ENCODE measurements at regions not wholly inside any gene's neighbourhood (a gene's known extent, or its start where the extent isn't known, plus 50 kb on each side); places are given as distances from the start of the nearest gene placed in this dataset.
"Not testable (repeated sequence)": the region's sequence is repeated elsewhere in the genome, so short reads cannot be mapped to it uniquely, and the experiment has no call there.

DNA sequence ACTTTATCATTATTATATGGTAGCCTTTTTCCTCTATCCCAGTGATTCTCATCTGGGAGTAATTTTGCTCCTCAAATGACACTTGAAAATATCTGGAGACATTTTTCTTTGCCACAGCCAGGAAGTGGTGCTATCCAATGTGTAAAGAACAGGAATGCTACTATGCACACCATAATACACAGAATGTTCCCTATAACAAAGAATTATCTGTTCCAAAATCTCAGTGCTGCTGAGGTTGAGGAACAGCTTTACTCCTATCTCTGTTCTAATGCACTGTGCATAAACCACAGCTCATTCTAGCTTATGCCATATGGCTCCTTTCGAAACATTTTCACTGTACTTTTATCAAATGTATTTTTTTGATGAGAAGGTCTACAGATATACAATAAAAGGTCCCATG is 1231.2 kb upstream of the CELF4 start:
- no peak for DNase-seq (ENCODE audit: low read depth in 1 of 2, low spot score in 1 of 2)
- no peak overlapping the region for H3K4me3 ChIP-seq
- H3K36me3 ChIP-seq, result no peaks in the 10 kb centered on the region
- no peaks in the 10 kb centered on the region for H3K4me1 ChIP-seq (ENCODE audit: low read depth)
- H3K27ac ChIP-seq, result no peak overlapping the region
- TF ChIP-seq, protein P1, sequence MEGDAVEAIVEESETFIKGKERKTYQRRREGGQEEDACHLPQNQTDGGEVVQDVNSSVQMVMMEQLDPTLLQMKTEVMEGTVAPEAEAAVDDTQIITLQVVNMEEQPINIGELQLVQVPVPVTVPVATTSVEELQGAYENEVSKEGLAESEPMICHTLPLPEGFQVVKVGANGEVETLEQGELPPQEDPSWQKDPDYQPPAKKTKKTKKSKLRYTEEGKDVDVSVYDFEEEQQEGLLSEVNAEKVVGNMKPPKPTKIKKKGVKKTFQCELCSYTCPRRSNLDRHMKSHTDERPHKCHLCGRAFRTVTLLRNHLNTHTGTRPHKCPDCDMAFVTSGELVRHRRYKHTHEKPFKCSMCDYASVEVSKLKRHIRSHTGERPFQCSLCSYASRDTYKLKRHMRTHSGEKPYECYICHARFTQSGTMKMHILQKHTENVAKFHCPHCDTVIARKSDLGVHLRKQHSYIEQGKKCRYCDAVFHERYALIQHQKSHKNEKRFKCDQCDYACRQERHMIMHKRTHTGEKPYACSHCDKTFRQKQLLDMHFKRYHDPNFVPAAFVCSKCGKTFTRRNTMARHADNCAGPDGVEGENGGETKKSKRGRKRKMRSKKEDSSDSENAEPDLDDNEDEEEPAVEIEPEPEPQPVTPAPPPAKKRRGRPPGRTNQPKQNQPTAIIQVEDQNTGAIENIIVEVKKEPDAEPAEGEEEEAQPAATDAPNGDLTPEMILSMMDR (IDR thresholded peaks at IDR 0.05; ENCODE audit: low read depth, low read length), result no peak
- H3K9me3 ChIP-seq (ENCODE audit: low read depth), result no peaks in the 10 kb centered on the region
- no peaks in the 10 kb centered on the region for H3K27me3 ChIP-seq

DNA sequence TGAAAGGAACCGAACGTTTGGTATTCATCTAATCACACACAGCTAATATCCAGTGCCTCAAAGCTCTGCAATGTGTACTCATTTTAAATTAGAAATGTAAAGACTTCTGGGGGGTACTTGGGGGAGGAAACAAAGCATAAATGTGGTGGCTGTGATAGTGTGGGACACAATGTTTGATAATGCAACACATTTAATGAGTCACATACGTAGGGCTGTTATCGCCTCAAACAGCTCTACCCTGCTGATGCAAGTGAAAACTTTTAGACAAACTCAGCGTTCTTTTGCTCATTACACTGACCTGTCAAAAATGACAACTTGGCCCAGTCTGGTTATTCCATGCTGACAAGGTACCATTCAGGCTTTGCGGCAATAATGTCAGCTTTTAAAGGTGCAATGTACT is 1227.1 kb upstream of the CELF4 start:
- H3K4me3 ChIP-seq, result no peak overlapping the region
- TF ChIP-seq, protein P1 (IDR thresholded peaks at IDR 0.05; ENCODE audit: low read depth, low read length), result no peak
- no peak overlapping the region for H3K27ac ChIP-seq
- no peaks in the 10 kb centered on the region for H3K36me3 ChIP-seq
- H3K4me1 ChIP-seq (ENCODE audit: low read depth), result no peaks in the 10 kb centered on the region
- H3K27me3 ChIP-seq, result no peaks in the 10 kb centered on the region
- H3K9me3 ChIP-seq (ENCODE audit: low read depth), result no peaks in the 10 kb centered on the region
- DNase-seq (ENCODE audit: low read depth in 1 of 2, low spot score in 1 of 2), result no peak

DNA sequence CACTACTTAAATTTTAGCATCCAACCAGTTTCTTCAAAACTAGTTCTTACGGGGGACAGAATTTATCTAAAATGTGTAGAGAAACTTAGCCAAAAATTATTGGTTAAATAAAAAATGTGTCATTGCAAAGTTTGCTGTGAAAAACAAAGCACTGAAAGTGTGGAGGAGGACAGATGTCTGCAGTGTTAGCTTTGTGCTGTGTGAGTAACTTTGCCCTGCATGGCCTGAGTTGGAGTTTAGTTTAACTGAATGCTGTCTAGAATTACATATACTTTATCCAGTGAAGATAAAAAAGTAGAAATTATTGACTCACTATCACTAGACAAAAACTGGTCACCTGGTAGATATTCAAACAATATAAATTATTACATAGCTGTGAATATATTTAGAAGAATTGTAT is 1225.2 kb upstream of the CELF4 start:
- TF ChIP-seq, protein P1 (IDR thresholded peaks at IDR 0.05; ENCODE audit: low read depth, low read length), result no peak
- H3K9me3 ChIP-seq (ENCODE audit: low read depth), result no peaks in the 10 kb centered on the region
- no peak overlapping the region for H3K4me3 ChIP-seq
- H3K27me3 ChIP-seq, result no peaks in the 10 kb centered on the region
- no peak overlapping the region for H3K27ac ChIP-seq
- DNase-seq (ENCODE audit: low read depth in 1 of 2, low spot score in 1 of 2), result no peak
- no peaks in the 10 kb centered on the region for H3K4me1 ChIP-seq (ENCODE audit: low read depth)
- H3K36me3 ChIP-seq, result no peaks in the 10 kb centered on the region

DNA sequence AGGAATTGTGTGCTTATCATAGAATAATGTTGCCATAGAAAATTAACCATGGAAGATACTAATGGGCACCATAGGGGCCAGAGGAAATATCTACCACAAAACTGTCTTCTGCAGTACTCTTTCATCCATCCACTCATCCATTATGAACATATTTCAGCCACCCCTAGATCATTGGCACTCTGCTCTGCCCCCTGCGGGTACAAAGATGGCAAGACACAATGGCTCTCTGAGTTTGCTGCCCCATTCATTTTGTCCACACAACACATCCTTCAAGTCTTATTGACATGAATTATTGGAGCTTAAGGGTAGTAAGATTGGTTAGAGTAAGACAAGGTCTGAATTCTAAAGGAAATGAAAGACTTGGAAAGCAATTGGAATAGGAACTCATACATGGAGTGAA is 1224.7 kb upstream of the CELF4 start:
- Histone ChIP-seq H3K36me3 (no peaks in the 10 kb centered on the region), H3K9me3 (ENCODE audit: low read depth) (no peaks in the 10 kb centered on the region), H3K27ac (no peak overlapping the region), H3K4me3 (no peak overlapping the region), H3K4me1 (ENCODE audit: low read depth) (no peaks in the 10 kb centered on the region), H3K27me3 (no peaks in the 10 kb centered on the region)
- TF ChIP-seq, protein P1 (IDR thresholded peaks at IDR 0.05; ENCODE audit: low read depth, low read length), result no peak
- peak in 1 of 2 donors; percentile 20 for DNase-seq (ENCODE audit: low read depth in 1 of 2, low spot score in 1 of 2)

DNA sequence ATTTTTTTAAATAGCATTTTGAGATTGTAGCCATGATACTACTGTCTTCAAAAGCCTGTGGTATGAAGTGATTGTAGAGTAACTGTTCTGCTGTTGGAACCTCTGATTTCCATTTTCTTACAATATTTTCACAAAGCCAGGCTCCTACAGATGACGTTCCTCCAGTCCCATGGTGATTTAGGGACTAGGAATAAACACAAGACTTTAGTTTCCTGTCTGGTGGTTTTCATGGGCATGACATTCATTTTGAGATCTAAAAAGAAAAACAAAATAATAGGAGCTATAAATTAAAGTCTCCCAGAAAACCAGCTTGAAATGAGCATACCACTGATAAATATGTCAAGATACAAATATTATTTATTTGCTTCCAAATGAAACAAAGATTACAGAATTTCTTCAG is 1223.5 kb upstream of the CELF4 start:
- Histone ChIP-seq H3K9me3 (ENCODE audit: low read depth) (no peaks in the 10 kb centered on the region), H3K27ac (no peak overlapping the region), H3K27me3 (no peaks in the 10 kb centered on the region), H3K4me3 (no peak overlapping the region), H3K4me1 (ENCODE audit: low read depth) (no peaks in the 10 kb centered on the region), H3K36me3 (no peaks in the 10 kb centered on the region)
- DNase-seq (ENCODE audit: low read depth in 1 of 2, low spot score in 1 of 2), result no peak
- TF ChIP-seq, protein P1 (IDR thresholded peaks at IDR 0.05; ENCODE audit: low read depth, low read length), result no peak

DNA sequence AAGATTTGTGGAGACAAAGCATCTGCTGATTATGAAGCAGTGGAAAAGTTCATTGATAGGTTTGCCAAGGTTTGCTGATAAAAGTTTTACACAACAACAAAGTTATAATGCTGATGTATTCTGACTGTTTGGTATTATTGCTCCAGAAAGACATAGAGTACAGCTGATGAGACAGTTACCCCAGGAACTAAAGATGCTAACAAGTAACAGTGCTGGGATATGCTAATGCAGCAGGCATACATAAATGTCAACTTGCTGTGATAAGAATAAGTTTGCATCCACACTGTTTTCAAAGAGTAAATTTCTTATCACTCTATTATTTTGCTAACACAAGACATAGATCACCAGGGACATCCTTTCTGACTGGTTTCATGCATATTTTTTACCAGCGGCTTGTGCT is 1221.3 kb upstream of the CELF4 start:
- H3K27me3 ChIP-seq, result no peaks in the 10 kb centered on the region
- no peak overlapping the region for H3K27ac ChIP-seq
- no peak for DNase-seq (ENCODE audit: low read depth in 1 of 2, low spot score in 1 of 2)
- H3K36me3 ChIP-seq, result no peaks in the 10 kb centered on the region
- H3K9me3 ChIP-seq (ENCODE audit: low read depth), result no peaks in the 10 kb centered on the region
- TF ChIP-seq, protein P1 (IDR thresholded peaks at IDR 0.05; ENCODE audit: low read depth, low read length), result no peak
- no peak overlapping the region for H3K4me3 ChIP-seq
- no peaks in the 10 kb centered on the region for H3K4me1 ChIP-seq (ENCODE audit: low read depth)

DNA sequence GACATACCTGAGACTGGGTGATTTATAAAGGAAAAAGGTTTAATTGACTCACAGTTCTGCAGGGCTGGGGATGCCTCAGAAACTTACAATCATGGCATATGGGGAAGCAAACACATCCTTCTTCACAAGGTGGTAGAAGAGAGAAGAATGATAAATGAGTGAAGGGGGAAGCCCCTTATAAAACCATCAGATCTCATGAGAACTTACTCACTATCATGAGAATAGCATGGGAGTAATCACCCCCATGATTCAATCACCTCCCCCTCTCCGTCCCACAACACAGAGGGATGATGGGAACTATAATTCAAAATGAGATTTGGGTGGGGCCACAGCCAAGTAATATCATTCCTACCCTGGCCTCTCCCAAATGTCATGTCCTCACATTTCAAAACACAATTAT is 1206.0 kb upstream of the CELF4 start:
- not testable (repeated sequence) for H3K4me1 ChIP-seq (ENCODE audit: low read depth); H3K36me3 ChIP-seq; H3K27me3 ChIP-seq; H3K27ac ChIP-seq; DNase-seq (ENCODE audit: low read depth in 1 of 2, low spot score in 1 of 2); H3K4me3 ChIP-seq; H3K9me3 ChIP-seq (ENCODE audit: low read depth)

Measured in cardiac muscle cell (in vitro differentiated cells and primary cell).